Epithelial cell of esophagus (primary cell): ENCODE measurements at regions not wholly inside any gene's neighbourhood (a gene's known extent, or its start where the extent isn't known, plus 50 kb on each side); places are given as distances from the start of the nearest gene placed in this dataset.
A peak's percentile ranks its signal among the peaks of the same experiment; 100 is the strongest.

Experiments
- DNase-seq: peaks from one replicate; pipeline ENCODE4 v3.0.0; 2010; ENCODE audit warnings: low read depth
- H3K4me3 ChIP-seq: 2 replicates; pipeline ENCODE4 v1.5.1; 2011; ENCODE audit warnings: mild to moderate bottlenecking, low read length, control low read depth
- TF ChIP-seq, protein P1 (sequence below): IDR thresholded peaks from 2 replicates; pipeline ENCODE4 v1.5.1; 2011; ENCODE audit warnings: low read depth, mild to moderate bottlenecking, low read length, control low read depth, inconsistent platforms; ENCODE audit not compliant: insufficient read depth; ENCODE audit errors: missing control alignments

DNA sequence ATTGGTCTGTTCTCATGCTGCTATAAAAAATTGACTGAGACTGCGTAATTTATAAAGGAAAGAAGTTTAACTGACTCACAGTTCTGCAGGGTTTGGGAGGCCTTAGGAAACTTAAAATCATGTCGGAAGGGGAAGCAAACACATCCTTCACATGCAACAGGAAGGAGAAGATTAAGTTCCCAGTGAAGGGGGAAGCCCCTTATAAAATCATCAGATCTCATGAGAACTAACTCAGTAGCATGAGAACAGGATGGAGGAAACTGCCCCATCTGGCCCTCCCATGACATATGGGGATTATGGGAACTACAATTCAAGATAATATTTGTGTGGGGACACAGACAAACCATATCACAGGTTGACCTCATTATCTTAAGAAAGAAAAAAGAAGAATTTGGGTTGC, 134.5 kb downstream of the PPP1R3A start:
- DNase-seq: no peak
- H3K4me3 ChIP-seq: no peak overlapping the region
- TF ChIP-seq, protein P1, sequence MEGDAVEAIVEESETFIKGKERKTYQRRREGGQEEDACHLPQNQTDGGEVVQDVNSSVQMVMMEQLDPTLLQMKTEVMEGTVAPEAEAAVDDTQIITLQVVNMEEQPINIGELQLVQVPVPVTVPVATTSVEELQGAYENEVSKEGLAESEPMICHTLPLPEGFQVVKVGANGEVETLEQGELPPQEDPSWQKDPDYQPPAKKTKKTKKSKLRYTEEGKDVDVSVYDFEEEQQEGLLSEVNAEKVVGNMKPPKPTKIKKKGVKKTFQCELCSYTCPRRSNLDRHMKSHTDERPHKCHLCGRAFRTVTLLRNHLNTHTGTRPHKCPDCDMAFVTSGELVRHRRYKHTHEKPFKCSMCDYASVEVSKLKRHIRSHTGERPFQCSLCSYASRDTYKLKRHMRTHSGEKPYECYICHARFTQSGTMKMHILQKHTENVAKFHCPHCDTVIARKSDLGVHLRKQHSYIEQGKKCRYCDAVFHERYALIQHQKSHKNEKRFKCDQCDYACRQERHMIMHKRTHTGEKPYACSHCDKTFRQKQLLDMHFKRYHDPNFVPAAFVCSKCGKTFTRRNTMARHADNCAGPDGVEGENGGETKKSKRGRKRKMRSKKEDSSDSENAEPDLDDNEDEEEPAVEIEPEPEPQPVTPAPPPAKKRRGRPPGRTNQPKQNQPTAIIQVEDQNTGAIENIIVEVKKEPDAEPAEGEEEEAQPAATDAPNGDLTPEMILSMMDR: no peak

DNA sequence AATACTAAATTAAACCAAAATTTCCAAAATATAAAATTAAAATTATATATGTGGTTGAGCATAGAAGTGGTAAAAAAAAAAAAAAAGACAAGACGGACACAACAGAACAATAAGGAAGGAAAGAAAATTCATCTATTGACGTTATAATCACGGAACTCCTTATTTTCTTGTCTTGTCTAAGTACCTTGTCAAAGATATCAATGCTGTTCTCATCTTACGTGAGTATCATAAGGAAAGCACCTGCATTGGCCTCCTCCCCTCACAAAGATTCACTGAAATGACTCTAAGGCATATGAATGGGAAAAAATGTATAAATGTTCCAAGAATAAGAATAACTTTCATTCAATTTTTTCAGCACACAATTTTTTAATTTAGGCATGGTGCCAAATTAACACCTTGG, 135.4 kb downstream of the PPP1R3A start:
- TF ChIP-seq, protein P1: no peak
- no peak for DNase-seq

DNA sequence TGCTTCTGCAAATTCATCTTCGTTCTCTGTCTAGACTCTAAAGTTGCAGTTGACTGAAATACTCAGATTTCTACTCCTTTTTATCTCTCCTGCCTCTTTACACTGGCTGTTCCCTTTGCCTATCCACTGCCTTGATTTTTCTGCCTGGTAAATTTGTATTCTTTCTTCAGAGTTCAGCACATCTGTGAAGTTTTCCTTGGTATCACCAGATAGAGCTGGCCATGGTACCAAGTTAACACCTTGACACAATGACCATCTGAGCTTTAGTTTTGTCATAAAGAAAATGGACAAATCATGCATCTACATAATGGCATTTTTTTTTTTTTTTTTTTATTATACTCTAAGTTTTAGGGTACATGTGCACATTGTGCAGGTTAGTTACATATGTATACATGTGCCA, 143.0 kb downstream of the PPP1R3A start:
- no peak for DNase-seq
- no peak overlapping the region for H3K4me3 ChIP-seq
- TF ChIP-seq, protein P1: no peak

More for the DNA sequence above, 135.4 kb downstream of the PPP1R3A start:
- no peak overlapping the region for H3K4me3 ChIP-seq

DNA sequence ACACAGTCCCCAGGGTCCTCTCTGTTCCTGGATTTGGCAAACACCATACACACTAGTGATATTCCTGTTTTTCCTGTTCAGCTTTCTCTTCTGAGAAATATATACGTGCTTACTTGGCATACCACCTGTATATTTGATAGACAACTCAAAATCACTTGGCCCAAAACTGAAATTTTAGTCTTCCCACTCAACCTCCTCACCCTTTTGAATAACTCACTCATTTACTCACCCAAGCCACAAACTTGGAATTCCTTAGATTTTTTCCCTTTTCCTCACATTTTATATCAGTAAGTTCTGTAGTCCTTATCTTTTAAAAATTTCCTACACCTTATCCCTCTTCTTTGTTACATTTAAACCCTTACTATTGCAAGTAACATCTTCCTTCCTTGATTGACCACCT, 143.4 kb downstream of the PPP1R3A start:
- H3K4me3 ChIP-seq: no peak overlapping the region
- peak; percentile 12 for DNase-seq
- TF ChIP-seq, protein P1: no peak

DNA sequence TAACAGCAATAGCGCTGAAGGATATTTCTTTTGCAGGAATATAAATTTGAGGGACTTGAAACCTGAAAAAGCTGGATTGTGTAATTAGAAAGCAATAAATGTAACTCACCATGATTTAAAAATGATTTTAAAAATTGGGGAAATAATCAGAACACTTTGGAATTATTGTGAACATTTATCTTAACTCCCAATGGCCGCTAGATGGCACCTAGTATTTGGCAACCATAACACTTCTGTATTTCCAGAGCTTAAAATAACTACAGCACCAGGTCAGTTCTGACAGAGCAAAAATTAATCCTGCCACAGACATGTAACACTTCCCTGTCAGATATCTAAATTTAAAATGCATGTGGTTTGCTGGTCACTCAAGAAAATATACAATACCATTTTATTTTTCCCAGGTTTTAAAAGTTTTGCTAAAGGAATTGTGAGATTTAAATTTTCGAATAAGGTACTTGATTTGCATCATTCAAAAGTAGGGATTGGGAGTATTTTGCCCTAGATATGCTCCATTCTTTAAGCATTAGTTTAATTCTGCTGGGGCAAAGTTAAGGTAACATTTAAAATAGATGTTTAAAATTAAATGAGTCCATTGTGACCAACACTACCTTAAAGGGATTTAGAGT, 144.5 kb downstream of the PPP1R3A start:
- TF ChIP-seq, protein P1: peak; percentile 72
- H3K4me3 ChIP-seq: no peak overlapping the region
- peak; percentile 68 for DNase-seq

DNA sequence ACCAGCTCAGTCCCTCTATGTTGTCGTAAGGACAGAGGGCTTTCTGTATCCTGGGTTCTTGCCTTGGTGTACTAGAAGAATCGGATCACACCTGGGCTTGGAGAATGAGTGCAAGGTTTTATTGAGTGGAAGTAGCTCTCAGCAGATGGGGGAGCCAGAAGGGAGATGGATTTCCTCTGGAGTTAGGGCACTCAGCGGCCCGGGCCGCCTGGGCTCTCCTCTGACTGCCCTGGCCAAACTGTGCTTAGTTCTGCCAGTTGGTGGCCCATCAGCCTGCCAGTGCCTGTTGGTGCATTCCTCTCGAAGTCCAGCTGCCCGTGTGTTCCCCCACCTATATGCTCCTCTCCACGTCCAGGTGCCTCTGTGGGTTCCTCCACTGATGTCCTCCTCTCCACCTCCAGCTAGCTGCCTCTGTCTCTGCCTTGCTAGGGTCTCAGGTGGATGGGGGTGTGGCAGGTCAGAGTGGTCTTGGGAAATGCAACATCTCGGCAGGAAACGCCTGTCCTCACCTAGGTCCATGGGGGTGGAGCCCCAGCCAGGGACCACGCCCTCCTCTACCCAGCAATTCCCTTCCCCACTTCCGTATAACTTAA, 148.6 kb downstream of the PPP1R3A start:
- no peak for DNase-seq
- no peak overlapping the region for H3K4me3 ChIP-seq

More for the DNA sequence above, 148.6 kb downstream of the PPP1R3A start:
- TF ChIP-seq, protein P1: no peak
